GM18520 (cell line): ENCODE measurements at regions not wholly inside any gene's neighbourhood (a gene's known extent, or its start where the extent isn't known, plus 50 kb on each side); places are given as distances from the start of the nearest gene placed in this dataset.

Source experiments
- ATAC-seq: cut with Tn5 transposase; IDR thresholded peaks from one replicate; pipeline ENCODE4 v1.9.1; 2021; ENCODE audit not compliant: unreplicated experiment

- no peak for ATAC-seq
These were observed 207.1 kb downstream of the NFATC2 start for GRCh38 chr20:51335329-51335841.

DNA sequence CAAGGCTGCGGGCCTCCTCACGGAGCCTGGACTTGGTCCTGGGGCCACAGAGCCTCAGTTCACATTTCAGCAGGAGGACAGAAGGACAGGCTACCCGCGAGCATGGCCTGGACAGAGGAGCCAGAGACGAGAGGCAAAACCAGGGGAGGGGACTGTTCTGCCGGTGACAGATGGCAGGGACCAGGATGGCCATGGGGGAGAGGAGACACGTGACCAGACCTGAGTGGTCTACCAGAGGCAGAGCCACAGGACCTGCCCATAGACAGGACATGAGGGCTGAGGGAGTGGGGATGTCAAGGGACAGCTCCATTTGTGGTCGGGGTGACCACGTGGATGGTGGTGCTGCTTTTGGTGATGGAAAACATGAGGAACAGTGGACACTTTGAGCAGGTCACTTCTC is 207.9 kb downstream of the NFATC2 start:
- ATAC-seq, result no peak

DNA sequence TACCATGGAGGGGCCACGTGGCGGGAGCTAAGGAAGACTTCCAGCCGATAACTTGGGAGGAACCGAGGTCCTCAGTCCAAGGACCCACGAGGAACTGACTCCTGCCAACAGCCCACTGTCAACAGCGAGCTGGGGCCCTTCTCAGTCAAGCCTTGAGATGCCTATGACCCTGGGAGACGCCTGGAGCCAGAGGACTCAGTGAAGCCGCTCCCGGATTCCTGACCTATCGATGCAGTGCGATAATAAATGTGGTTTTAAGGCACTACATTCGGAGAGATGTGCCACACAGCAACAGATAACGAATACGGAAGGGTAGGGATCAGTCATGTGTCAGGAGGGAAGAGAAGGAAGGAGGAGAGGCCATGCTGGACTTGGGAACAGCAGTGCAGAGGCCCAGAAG is 208.5 kb downstream of the NFATC2 start:
- ATAC-seq, result no peak

- no peak for ATAC-seq
These were observed 209.1 kb downstream of the NFATC2 start for GRCh38 chr20:51333446-51333845.

- ATAC-seq, result no peak
These were observed 211.0 kb downstream of the NFATC2 start for GRCh38 chr20:51331481-51331880.

GRCh38 chr20:51329845-51330244 is 212.7 kb downstream of the NFATC2 start:
- ATAC-seq, result no peak

- no peak for ATAC-seq
These were observed 215.2 kb downstream of the NFATC2 start for GRCh38 chr20:51327251-51327841.

- no peak for ATAC-seq
These were observed 216.2 kb downstream of the NFATC2 start for GRCh38 chr20:51326201-51326819.

- ATAC-seq, result no peak
These were observed 220.3 kb downstream of the NFATC2 start for GRCh38 chr20:51322164-51322707.

GRCh38 chr20:51321343-51322163 is 221.0 kb downstream of the NFATC2 start:
- no peak for ATAC-seq

GRCh38 chr20:51319522-51319921 is 223.0 kb downstream of the NFATC2 start:
- ATAC-seq, result no peak

DNA sequence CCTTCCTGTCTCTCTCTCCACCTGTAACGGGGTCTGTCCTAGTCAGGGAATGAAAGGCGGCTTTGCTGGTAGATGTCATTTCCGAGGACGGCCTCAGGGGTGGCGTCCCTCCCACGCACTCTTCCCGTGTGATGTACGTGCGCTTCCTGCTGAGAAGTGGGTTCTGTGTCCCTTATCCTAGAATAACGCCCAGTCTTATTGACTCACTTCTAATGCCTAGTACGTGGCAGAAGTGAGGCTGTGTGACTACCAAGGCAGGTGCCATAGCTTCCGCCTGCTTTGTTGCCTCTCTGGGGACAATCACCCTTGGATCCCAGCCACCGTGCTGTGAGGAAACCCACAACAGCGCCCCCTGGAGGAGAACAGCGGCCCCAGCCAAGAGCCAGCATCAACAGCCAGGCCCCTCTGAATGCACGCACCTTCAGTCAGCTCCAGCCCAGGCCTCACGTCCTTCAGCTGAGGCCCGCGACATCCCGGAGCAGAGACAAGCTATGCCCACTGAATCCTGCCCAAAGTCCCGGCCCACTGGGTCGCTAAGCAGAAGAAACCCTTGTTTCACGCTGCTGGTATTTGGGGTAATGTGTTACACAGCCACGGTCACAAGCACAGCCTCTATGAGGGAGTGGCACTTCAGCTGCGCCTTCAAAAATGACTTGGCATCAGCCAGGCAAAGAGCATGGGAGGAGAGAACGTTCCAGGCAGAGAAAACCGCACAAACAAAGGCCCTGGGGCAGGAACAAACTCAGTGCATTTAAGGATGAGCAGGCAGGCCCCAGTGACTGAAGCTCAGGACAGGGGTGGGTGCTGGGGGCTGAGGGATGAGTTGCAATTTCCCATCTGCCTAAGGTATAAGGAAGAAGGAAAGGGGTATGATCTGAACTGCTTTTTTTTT is 224.2 kb downstream of the NFATC2 start:
- no peak for ATAC-seq

DNA sequence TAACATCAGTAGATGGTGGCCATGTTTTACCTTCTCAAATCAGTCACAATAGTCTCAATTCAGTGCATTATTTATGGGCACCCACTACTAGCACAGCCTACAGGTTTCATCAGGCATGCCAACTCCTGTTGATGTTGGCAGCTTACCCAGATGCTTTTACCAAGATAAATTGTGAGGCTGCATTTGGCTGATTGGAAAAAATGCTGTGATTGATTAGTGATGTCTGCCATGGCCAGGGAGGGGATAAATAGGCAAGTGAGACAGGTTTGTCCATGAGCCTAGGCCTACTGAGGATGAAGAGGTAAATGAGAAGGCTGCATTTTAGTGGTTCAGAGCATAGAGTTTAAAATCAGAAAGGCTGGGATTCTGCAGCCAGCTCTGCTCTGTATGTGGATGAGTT is 227.1 kb downstream of the NFATC2 start:
- no peak for ATAC-seq

- no peak for ATAC-seq
These were observed 229.1 kb downstream of the NFATC2 start for GRCh38 chr20:51313358-51313827.

- ATAC-seq, result no peak
These were observed 230.1 kb downstream of the NFATC2 start for GRCh38 chr20:51312480-51312783.

GRCh38 chr20:51311636-51312479 is 230.7 kb downstream of the NFATC2 start:
- ATAC-seq, result no peak

DNA sequence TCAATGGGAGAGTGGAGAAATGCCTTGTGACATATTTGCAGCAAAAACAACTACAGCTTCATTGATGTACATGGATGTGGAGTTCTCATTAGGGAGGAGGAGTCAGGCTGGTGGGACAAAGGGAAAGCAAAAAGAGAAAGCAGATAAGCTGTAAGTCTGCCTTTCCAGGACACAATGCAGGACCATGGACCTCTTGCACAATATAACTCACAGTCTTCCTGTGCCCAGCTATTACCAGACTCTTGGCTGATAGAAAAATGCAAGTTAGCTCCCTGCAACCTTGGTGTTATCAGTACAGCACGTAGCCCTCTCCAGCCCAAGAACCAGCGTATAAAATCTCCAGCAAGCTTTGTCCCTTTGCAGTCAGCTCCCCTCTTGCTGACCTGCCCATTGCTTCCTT is 232.3 kb downstream of the NFATC2 start:
- no peak for ATAC-seq

DNA sequence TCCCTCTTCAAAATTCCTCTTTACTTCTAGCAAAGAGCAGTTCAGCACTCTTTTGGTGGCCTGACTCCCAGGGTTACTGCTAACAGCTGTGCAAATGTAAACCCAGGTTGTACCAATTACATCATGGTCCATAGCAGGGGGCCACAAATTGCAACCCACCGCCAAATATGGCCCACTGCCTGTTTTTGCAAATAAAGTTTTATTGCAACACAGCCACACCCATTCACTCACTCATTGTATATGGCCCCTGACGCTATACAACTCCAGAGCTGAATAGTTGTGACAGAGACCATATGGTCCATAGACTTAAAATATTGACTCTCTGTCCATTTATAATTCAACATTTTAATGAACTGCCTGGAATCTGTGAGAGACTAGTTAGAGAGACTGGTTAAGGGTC is 233.4 kb downstream of the NFATC2 start:
- no peak for ATAC-seq

DNA sequence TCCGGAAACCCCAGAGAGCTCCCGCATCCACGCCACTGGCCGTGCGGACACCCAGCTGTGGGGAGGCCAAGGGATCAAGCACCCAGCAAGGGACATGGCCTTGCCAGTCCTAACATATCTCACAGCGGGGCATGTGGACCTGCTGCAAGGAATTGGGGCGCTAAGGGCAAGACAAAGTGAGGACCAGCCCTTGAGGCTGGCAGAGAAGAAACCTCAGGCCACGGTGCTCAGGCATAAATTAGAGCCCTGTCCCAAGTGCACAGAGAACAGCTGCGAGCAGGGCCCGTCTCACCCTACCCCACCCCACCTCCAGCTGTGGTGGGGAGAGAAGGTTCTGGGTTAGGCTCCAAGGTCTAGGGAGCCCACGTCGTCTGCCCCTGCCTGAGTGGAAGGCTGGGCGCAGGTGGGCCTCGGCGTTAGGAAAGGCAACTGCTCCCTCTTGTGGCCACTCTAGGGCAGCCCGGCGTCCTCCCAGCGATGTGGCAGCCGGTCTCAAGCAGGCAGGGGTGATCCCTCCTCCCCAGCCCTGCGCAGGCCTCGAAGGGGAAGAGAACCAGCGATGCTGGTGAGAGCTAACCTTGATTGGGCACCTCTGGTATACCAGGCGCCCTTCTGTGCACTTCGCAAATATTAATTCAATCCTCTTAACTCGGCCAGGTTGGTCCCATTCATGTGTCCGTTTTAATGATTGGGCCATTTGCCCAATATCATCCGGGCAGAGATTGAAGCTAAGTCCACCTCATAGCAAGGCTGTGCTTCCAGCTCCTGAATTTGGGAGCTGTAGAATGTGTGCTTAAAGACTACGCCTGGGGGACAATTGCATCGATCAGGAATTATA is 235.8 kb downstream of the NFATC2 start:
- peak; percentile 50 for ATAC-seq
